Epithelial cell of proximal tubule (primary cell): ENCODE measurements at regions not wholly inside any gene's neighbourhood (a gene's known extent, or its start where the extent isn't known, plus 50 kb on each side); places are given as distances from the start of the nearest gene placed in this dataset.
A peak's percentile ranks its signal among the peaks of the same experiment; 100 is the strongest.

Experiments used
- DNase-seq: peaks from one replicate; pipeline ENCODE4 v3.0.0-alpha.2; 2011; ENCODE audit warnings: low read depth
- H3K4me3 ChIP-seq: 2 replicates; pipeline ENCODE4 v1.5.1; 2011; ENCODE audit warnings: low read depth, mild to moderate bottlenecking, low read length
- TF ChIP-seq, protein P1 (sequence below): conservative IDR thresholded peaks from 2 replicates; pipeline ENCODE4 v1.5.1; 2012; ENCODE audit warnings: low read depth, mild to moderate bottlenecking, low read length

DNA sequence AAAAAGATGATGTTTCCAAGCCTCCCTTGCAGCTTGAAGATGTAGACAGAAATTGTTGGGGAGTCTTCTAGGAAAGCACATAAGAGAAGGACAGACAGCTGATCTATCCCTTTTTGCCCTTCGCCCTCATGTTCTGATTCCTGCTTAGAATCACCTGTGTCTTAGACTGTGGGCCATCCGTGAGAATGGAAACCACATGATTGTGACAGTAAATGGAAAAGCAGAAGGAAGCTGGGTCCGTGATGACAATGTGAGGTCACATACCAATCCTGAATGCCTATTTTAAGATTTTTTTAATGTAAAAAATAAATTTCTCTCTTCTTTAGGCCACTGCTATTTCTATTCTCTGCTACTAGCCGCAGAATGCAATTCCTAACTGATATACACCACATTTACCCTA is 67.7 kb upstream of the C1orf87 start:
- no peak for DNase-seq
- H3K4me3 ChIP-seq, result no peak overlapping the region
- TF ChIP-seq, protein P1, sequence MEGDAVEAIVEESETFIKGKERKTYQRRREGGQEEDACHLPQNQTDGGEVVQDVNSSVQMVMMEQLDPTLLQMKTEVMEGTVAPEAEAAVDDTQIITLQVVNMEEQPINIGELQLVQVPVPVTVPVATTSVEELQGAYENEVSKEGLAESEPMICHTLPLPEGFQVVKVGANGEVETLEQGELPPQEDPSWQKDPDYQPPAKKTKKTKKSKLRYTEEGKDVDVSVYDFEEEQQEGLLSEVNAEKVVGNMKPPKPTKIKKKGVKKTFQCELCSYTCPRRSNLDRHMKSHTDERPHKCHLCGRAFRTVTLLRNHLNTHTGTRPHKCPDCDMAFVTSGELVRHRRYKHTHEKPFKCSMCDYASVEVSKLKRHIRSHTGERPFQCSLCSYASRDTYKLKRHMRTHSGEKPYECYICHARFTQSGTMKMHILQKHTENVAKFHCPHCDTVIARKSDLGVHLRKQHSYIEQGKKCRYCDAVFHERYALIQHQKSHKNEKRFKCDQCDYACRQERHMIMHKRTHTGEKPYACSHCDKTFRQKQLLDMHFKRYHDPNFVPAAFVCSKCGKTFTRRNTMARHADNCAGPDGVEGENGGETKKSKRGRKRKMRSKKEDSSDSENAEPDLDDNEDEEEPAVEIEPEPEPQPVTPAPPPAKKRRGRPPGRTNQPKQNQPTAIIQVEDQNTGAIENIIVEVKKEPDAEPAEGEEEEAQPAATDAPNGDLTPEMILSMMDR, result no peak

DNA sequence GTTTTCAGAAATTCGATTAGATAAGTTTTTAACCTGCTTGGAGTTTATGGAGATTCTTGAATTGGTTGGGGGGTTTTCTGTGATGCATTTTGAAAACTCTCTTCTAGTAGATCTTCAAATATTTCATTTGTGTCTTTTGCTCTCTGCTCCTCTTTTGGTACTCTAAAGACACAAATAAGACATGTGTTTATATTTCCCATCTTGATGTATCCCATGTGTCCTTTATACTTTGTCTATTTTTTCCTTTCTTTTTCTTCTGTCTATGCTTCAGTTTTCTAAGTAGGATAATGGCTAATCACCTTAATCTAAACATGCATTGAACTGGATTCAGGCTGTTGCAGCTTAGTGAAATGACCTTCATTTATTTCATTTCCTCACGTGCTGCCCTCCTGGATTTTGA is 63.8 kb upstream of the C1orf87 start:
- no peak overlapping the region for H3K4me3 ChIP-seq
- TF ChIP-seq, protein P1, result no peak
- no peak for DNase-seq

DNA sequence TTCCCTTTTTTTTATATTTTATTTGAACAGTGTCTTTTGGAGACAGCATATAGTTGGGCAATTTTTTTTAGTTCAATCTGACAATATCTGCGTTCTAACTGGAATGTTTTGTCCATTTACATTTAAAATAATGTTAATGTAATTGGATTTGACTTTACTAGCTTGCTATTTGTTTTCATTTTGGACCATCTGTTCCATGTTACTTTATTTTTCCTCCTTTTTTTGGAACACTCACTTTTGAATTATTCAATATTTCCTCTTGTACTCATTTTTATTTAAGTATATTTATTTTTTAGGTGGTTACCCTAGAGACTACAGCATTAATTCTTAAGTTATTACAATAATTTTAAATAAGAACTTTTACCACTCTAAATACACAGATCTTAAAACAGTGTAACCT is 62.8 kb upstream of the C1orf87 start:
- no peak for DNase-seq
- TF ChIP-seq, protein P1, result no peak
- H3K4me3 ChIP-seq, result no peak overlapping the region

DNA sequence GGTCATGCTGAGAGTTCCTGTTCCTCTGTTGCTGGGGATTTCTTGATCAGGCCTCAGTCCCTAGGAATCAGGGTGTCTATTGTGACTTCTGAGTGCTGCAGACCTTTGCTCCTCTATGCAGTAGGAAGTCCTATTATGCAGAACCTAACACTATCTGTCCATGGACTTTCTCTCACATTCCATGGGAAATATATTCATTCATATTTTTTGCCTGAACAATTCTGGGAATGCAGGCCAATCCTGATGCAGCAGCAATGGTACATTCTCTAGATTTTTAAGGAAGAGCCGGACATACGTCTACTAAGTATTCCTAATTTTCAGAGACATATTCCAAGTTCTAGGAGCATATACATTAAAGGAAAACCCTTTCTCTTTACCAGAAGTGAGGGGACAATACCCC is 61.1 kb upstream of the C1orf87 start:
- DNase-seq, result no peak
- TF ChIP-seq, protein P1, result no peak
- H3K4me3 ChIP-seq, result no peak overlapping the region

DNA sequence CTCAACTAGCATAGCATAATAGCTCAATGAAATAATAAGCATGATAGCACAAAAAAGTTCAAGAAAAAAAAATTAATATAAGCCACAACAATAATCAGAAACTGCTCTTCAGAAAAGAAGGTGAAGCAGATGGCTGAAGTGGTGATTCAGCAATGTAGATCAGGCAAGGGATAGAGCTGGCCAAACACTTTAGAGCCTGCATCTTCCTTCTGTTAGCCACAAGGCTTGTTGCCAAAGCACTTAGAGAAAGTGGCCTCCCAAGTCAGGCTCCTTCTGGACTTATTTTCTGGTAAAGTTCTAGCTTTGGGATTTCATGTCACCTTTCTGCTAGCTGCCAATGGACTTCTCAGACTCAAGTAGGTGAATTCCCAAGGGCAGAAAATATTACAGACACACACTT is 60.3 kb upstream of the C1orf87 start:
- TF ChIP-seq, protein P1, result no peak
- no peak overlapping the region for H3K4me3 ChIP-seq
- DNase-seq, result no peak

DNA sequence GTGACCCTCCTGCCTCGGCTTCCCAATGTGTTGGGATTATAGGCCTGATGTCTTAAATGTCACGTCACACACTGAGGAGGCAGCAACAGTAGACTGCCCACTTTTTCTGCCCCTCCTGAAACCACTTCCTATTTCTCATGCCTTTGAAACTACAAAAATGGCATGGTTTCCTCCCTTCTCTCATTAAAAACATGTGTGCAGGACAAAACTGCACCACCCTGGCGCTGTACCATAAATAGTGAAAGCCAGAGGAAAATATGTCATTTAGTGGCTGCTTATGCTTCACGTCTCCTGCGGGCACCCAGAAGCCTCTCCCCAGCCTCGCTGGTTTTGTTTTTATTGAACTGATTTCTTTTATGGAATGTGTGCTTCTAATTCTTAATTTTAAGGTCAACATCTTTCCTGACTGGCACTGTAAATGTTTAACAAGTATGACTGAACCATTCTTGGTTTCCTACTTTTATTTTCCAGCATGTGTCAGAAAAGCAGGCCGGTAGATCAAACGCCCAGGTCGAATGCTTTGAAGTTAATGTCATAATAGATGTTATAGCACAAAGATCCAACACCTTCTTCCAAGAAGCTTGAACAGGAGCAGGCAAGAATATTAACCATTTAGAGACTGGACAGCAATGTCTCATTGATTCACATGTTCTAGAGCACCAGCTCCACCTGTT is 59.6 kb upstream of the C1orf87 start:
- TF ChIP-seq, protein P1, result no peak
- DNase-seq, result peak; percentile 65
- peak overlapping the region; percentile 14 for H3K4me3 ChIP-seq

DNA sequence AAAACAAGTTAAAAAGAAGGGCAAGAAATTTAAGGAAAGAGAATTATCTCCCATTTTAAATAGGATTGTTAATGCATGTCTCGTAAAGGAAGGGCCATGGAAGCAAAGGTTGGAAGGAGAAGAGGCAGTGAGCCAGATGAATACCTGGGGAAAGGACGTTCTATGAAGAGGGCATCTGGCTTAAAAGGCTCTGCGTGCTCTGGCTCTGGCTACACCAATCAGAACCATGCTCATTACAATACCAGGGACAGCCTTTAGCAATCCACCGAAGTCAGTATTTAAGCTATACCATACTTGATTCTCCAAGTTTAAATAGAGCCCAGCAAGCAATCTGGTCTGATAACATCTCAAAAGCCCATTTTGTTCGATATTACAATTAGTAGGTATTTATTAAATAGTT is 58.5 kb upstream of the C1orf87 start:
- H3K4me3 ChIP-seq, result no peak overlapping the region
- TF ChIP-seq, protein P1, result no peak
- DNase-seq, result no peak
